ENCODE measurements at regions not wholly inside any gene's neighbourhood (a gene's known extent, or its start where the extent isn't known, plus 50 kb on each side); places are given as distances from the start of the nearest gene placed in this dataset.

GRCh38 chr1:189409774-189410173 is 1067.9 kb downstream of the BRINP3 start:
- no peak for DNase-seq (ENCODE audit: low read depth, low spot score)
- POLR2A ChIA-PET = no interaction called here
- no peak for TF ChIP-seq CTCF (IDR thresholded peaks at IDR 0.05; ENCODE audit: insufficient read depth, low read length, missing control alignments)
- CTCF ChIA-PET = no interaction called here
- H3K4me3 ChIP-seq (ENCODE audit: low read depth, low read length) = no peak overlapping the region

DNA sequence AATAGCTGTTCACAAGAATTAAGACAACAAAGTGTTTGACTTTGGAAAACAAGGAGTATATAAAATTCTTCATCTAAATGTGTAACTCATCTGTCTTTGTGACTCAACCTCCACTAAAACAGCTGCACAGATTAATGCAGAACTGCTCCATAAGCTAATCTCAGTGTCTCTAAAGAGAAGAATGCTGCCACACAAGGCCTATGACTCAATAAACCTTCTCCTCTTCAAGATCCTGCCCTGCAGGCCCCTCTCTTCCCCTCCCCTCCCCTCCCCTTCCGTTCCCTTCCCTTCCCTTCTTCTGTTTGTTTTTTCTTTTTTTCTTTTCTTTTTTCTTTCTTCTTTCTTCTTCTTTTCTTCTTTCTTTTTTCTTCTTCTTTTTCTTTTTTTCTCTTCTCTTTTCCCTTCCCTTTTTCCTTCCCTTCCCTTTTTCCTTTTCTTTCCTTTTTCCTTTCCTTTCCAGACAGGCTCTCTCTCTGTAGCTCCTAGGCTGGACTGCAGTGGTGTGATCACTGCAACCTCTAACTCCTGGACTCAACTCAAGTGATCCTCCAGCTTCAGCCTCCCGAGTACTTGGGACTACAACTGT is 1052.8 kb downstream of the BRINP3 start:
- no peak for DNase-seq (ENCODE audit: low read depth, low spot score)
- ChIA-PET POLR2A (no interaction called here), CTCF (no interaction called here)
- TF ChIP-seq CTCF (IDR thresholded peaks at IDR 0.05; ENCODE audit: insufficient read depth, low read length, missing control alignments) = no peak
- no peak overlapping the region for H3K4me3 ChIP-seq (ENCODE audit: low read depth, low read length)

DNA sequence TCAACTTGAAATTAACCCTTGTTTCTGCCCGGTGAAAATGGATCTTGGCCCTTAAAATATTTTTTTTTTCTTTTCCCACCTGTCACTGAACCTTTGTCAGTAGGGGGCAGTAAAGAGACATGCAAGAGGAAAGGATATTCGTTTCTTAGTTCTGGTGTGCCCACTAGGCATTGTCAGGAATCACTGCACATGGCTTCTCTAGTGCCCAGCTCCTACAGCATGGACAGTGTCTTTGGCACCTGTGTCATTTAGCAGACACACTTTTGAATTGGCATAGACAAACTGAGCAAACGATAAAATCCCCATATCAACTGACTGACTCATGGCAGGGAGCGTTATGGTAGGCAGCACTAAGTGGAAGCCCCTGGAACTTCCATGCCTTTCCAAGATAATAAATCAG is 1048.1 kb downstream of the BRINP3 start:
- ChIA-PET POLR2A (no interaction called here), CTCF (no interaction called here)
- no peak for TF ChIP-seq CTCF (IDR thresholded peaks at IDR 0.05; ENCODE audit: insufficient read depth, low read length, missing control alignments)
- H3K4me3 ChIP-seq (ENCODE audit: low read depth, low read length) = no peak overlapping the region
- DNase-seq (ENCODE audit: low read depth, low spot score) = peak; percentile 0

- POLR2A ChIA-PET = no interaction called here
- TF ChIP-seq CTCF (IDR thresholded peaks at IDR 0.05; ENCODE audit: insufficient read depth, low read length, missing control alignments) = no peak
- CTCF ChIA-PET = no interaction called here
- no peak overlapping the region for H3K4me3 ChIP-seq (ENCODE audit: low read depth, low read length)
- DNase-seq (ENCODE audit: low read depth, low spot score) = no peak
These were observed 1046.2 kb downstream of the BRINP3 start for GRCh38 chr1:189431447-189431846.

DNA sequence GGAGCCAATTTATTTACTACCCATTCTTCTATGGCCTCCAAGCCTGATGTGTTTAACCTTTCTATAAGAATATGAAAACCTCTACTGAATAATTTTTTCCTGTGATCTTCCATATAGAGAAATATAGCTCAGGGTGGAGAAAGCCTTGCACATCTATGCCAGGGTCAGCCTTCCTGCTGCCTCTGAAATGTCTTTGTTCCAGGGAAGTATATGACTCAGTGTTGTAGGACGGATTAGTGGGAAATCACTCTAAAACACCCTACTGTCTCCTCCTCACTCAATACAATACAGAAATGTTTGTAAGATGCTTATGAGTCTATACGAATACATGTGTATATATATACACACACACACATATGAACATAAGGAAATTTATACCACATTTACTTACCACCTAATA is 1044.9 kb downstream of the BRINP3 start:
- CTCF ChIA-PET = no interaction called here
- POLR2A ChIA-PET = no interaction called here
- H3K4me3 ChIP-seq (ENCODE audit: low read depth, low read length) = no peak overlapping the region
- no peak for TF ChIP-seq CTCF (IDR thresholded peaks at IDR 0.05; ENCODE audit: insufficient read depth, low read length, missing control alignments)
- no peak for DNase-seq (ENCODE audit: low read depth, low spot score)

DNA sequence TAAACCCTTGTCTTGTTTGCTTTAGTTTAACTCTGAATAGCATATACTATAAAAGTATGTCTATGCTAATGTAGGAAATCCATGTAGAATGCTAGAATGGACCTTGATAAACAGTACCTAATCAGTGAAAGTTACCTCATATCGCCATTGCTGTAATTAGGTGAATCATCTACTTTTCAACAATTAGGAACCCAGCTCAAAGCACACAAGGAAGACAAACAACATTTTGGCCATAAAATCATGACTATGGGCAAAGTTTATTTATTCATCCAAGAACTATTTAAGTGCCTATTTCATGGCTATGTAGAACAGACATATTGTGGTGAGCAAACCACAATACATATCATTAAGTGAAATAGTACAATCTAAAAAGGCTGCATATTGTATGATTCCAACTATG is 1043.2 kb downstream of the BRINP3 start:
- H3K4me3 ChIP-seq (ENCODE audit: low read depth, low read length) = no peak overlapping the region
- no peak for TF ChIP-seq CTCF (IDR thresholded peaks at IDR 0.05; ENCODE audit: insufficient read depth, low read length, missing control alignments)
- CTCF ChIA-PET = no interaction called here
- POLR2A ChIA-PET = no interaction called here
- DNase-seq (ENCODE audit: low read depth, low spot score) = no peak
